H9 (cell line): ENCODE measurements at regions not wholly inside any gene's neighbourhood (a gene's known extent, or its start where the extent isn't known, plus 50 kb on each side); places are given as distances from the start of the nearest gene placed in this dataset.

Experiments used
- DNase-seq: peaks from one replicate; pipeline ENCODE4 v3.0.0-alpha.2; 2017
- H2AFZ ChIP-seq: one replicate; pipeline ENCODE4 v1.6.1; 2013; ENCODE audit warnings: mild to moderate bottlenecking, low read length, control low read depth, moderate library complexity
- H2AK5ac ChIP-seq: 2 replicates; pipeline ENCODE4 v1.6.1; 2013; ENCODE audit warnings: low read length, control low read depth, mixed read lengths; ENCODE audit not compliant: insufficient read length
- H2BK120ac ChIP-seq: one replicate; pipeline ENCODE4 v1.6.1; 2013; ENCODE audit warnings: low read depth, mild to moderate bottlenecking, low read length, control low read depth, inconsistent platforms; ENCODE audit not compliant: poor library complexity, severe bottlenecking
- H2BK12ac ChIP-seq: 2 replicates; pipeline ENCODE4 v1.6.1; 2013; ENCODE audit warnings: low read length, control low read depth, mixed read lengths, low read depth; ENCODE audit not compliant: insufficient read length
- H2BK15ac ChIP-seq: 2 replicates; pipeline ENCODE4 v1.6.1; 2013; ENCODE audit warnings: low read depth, low read length, control low read depth
- H2BK20ac ChIP-seq: one replicate; pipeline ENCODE4 v1.6.1; 2013; ENCODE audit warnings: low read depth, mild to moderate bottlenecking, low read length, control low read depth, inconsistent platforms; ENCODE audit not compliant: poor library complexity, severe bottlenecking
- H2BK5ac ChIP-seq: 2 replicates; pipeline ENCODE4 v1.6.1; 2013; ENCODE audit warnings: low read length, control low read depth, mixed read lengths; ENCODE audit not compliant: insufficient read length
- H3K14ac ChIP-seq: 2 replicates; pipeline ENCODE4 v1.6.1; 2013; ENCODE audit warnings: low read length, control low read depth; ENCODE audit not compliant: insufficient read depth
- H3K18ac ChIP-seq: 2 replicates; pipeline ENCODE4 v1.6.1; 2013; ENCODE audit warnings: low read depth, mild to moderate bottlenecking, mixed read lengths, low read length, control low read depth; ENCODE audit not compliant: insufficient read length
- H3K23ac ChIP-seq: 2 replicates; pipeline ENCODE4 v1.6.1; 2013; ENCODE audit warnings: low read length, control low read depth, mixed read lengths, low read depth; ENCODE audit not compliant: insufficient read length
- H3K23me2 ChIP-seq: 2 replicates; pipeline ENCODE4 v1.6.1; 2013; ENCODE audit warnings: low read depth, mild to moderate bottlenecking, mixed read lengths, low read length, control low read depth; ENCODE audit not compliant: insufficient read length, poor library complexity, severe bottlenecking
- H3K27ac ChIP-seq: 2 replicates; pipeline ENCODE4 v1.5.1; 2013; ENCODE audit warnings: low read length, control low read depth, mixed read lengths, low read depth; ENCODE audit not compliant: insufficient read length
- H3K27me3 ChIP-seq: 2 replicates; pipeline ENCODE4 v1.6.1; 2013; ENCODE audit warnings: low read length, control low read depth, inconsistent platforms; ENCODE audit not compliant: insufficient read depth
- H3K4ac ChIP-seq: 2 replicates; pipeline ENCODE4 v1.6.1; 2013; ENCODE audit warnings: low read depth, mild to moderate bottlenecking, control low read depth, inconsistent platforms, low read length, moderate library complexity
- H3K4me1 ChIP-seq: 2 replicates; pipeline ENCODE4 v1.6.1; 2013; ENCODE audit warnings: low read length, control low read depth, inconsistent platforms; ENCODE audit not compliant: insufficient read depth
- H3K4me2 ChIP-seq: 2 replicates; pipeline ENCODE4 v1.6.1; 2013; ENCODE audit warnings: low read length, control low read depth, mixed read lengths; ENCODE audit not compliant: insufficient read length, insufficient read depth
- H3K56ac ChIP-seq: 2 replicates; pipeline ENCODE4 v1.6.1; 2013; ENCODE audit warnings: low read depth, mild to moderate bottlenecking, mixed read lengths, low read length, control low read depth; ENCODE audit not compliant: insufficient read length
- H3K79me1 ChIP-seq: 2 replicates; pipeline ENCODE4 v1.6.1; 2013; ENCODE audit warnings: low read depth, mild to moderate bottlenecking, moderate library complexity, low read length, control low read depth, inconsistent platforms; ENCODE audit not compliant: insufficient read depth, poor library complexity, severe bottlenecking
- H3K79me2 ChIP-seq: 2 replicates; pipeline ENCODE4 v1.6.1; 2013; ENCODE audit warnings: low read length, control low read depth, inconsistent platforms; ENCODE audit not compliant: insufficient read depth
- H3K9ac ChIP-seq: 2 replicates; pipeline ENCODE4 v1.6.1; 2013; ENCODE audit warnings: low read length, control low read depth, mixed read lengths; ENCODE audit not compliant: insufficient read length; ENCODE audit errors: extremely low read depth
- H3K9me3 ChIP-seq: one replicate; pipeline ENCODE4 v1.6.1; 2013; ENCODE audit warnings: low read depth, low read length, inconsistent platforms; ENCODE audit not compliant: control insufficient read depth
- H3T11ph ChIP-seq: one replicate; pipeline ENCODE4 v1.6.1; 2013; ENCODE audit warnings: mild to moderate bottlenecking, low read length, control low read depth, inconsistent platforms
- H4K20me1 ChIP-seq: one replicate; pipeline ENCODE4 v1.6.1; 2013; ENCODE audit not compliant: control insufficient read depth, insufficient read length, insufficient read depth
- H4K5ac ChIP-seq: 2 replicates; pipeline ENCODE4 v1.6.1; 2013; ENCODE audit warnings: low read depth, mild to moderate bottlenecking, mixed read lengths, low read length, control low read depth; ENCODE audit not compliant: insufficient read length
- H4K8ac ChIP-seq: replicated peaks from 2 replicates; pipeline ENCODE4 v1.6.1; 2013; ENCODE audit warnings: low read length, control low read depth, mixed read lengths, low read depth; ENCODE audit not compliant: insufficient read length
- H4K91ac ChIP-seq: 2 replicates; pipeline ENCODE4 v1.6.1; 2013; ENCODE audit warnings: low read depth, mild to moderate bottlenecking, moderate library complexity, mixed read lengths, low read length, control low read depth; ENCODE audit not compliant: insufficient read length
- H3K27ac Mint-ChIP-seq, 3 experiments: 2 replicates in 2 of 3; 3 replicates in 1 of 3; pipeline ENCODE4 v1.8.0; 2020 to 2021; ENCODE audit warnings: mixed read lengths in 3 of 3, mild to moderate bottlenecking in 1 of 3, moderate library complexity in 1 of 3
- H3K27me3 Mint-ChIP-seq: 2 replicates; pipeline ENCODE4 v1.8.0; 2021; ENCODE audit warnings: low read depth, mild to moderate bottlenecking, moderate library complexity, mixed read lengths
- H3K36me3 Mint-ChIP-seq, 3 experiments: 2 replicates in 2 of 3; 3 replicates in 1 of 3; pipeline ENCODE4 v1.8.0; 2020 to 2021; ENCODE audit warnings: low read depth in 3 of 3, mixed read lengths in 3 of 3; ENCODE audit not compliant: insufficient read depth in 1 of 3
- H3K4me1 Mint-ChIP-seq, 2 experiments: 2 replicates each; pipeline ENCODE4 v1.8.0; 2020; ENCODE audit warnings: mixed read lengths in 2 of 2
- H3K4me3 Mint-ChIP-seq, 2 experiments: 2 replicates in 1 of 2; 3 replicates in 1 of 2; pipeline ENCODE4 v1.8.0; 2020 to 2021; ENCODE audit warnings: mild to moderate bottlenecking in 2 of 2, mixed read lengths in 2 of 2, moderate library complexity in 1 of 2
- H3K9me3 Mint-ChIP-seq, 2 experiments: 2 replicates in 1 of 2; 3 replicates in 1 of 2; pipeline ENCODE4 v1.8.0; 2020; ENCODE audit warnings: mild to moderate bottlenecking in 2 of 2, mixed read lengths in 2 of 2, moderate library complexity in 1 of 2
- CTCF ChIP-seq: fragments of 200-600 bp; sonication (generic); conservative IDR thresholded peaks from 3 replicates; pipeline ENCODE4 v1.8.0; 2021; ENCODE audit warnings: antibody characterized with exemption, mild to moderate bottlenecking
- WGBS: extraction: QIAGEN DNeasy Blood & Tissue Kit; methylation state at CpG from one replicate; pipeline ENCODE4 v1.1.7; 2013; ENCODE audit warnings: missing lambda C conversion rate, low lambda C conversion rate, mixed read lengths; ENCODE audit not compliant: insufficient read length; ENCODE audit errors: extremely low coverage; 5-methylcytosine and 5-hydroxymethylcytosine counted together

- Histone ChIP-seq H3K23me2 (no peaks in the 10 kb centered on the region), H4K8ac (no peak overlapping the region), H3K4me1 (no peaks in the 10 kb centered on the region), H2BK20ac (no peak overlapping the region), H2AFZ (no peak overlapping the region), H2AK5ac (no peak overlapping the region), H2BK120ac (no peak overlapping the region), H3K56ac (no peak overlapping the region), H2BK12ac (no peak overlapping the region), H4K20me1 (no peaks in the 10 kb centered on the region), H3K9me3 (no peaks in the 10 kb centered on the region), H4K91ac (no peak overlapping the region), H4K5ac (no peak overlapping the region), H3K18ac (no peak overlapping the region), H3K4me2 (no peak overlapping the region), H3T11ph (no peak overlapping the region), H2BK15ac (no peak overlapping the region), H3K9ac (no peak overlapping the region), H3K79me2 (no peaks in the 10 kb centered on the region), H3K14ac (no peak overlapping the region), H2BK5ac (no peak overlapping the region), H3K23ac (no peak overlapping the region), H3K27ac (no peak overlapping the region), H3K27me3 (no peaks in the 10 kb centered on the region; the same call in 1 of the 2 replicates), H3K79me1 (no peaks in the 10 kb centered on the region), H3K4ac (no peak overlapping the region)
- H3K27me3 Mint-ChIP-seq, result no peaks in the 10 kb centered on the region
- H3K4me3 Mint-ChIP-seq, result no peak overlapping the region
- H3K27ac Mint-ChIP-seq, result no peak overlapping the region
- no peaks in the 10 kb centered on the region for H3K4me1 Mint-ChIP-seq
- H3K9me3 Mint-ChIP-seq, result no peaks in the 10 kb centered on the region
- no CpG with 5 or more reads among the region's 4 CpGs for WGBS
- no peak for TF ChIP-seq CTCF
- H3K36me3 Mint-ChIP-seq, result no peaks in the 10 kb centered on the region
- no peak for DNase-seq
These were observed 134.8 kb upstream of the BMPER start for GRCh38 chr7:33770576-33770975.
